Liver (tissue), 8 donors: ENCODE measurements at regions not wholly inside any gene's neighbourhood (a gene's known extent, or its start where the extent isn't known, plus 50 kb on each side); places are given as distances from the start of the nearest gene placed in this dataset.

ENCODE experiments used
- DNase-seq: peaks from one replicate; pipeline ENCODE4 v3.0.0-alpha.2; 2017; ENCODE audit warnings: low spot score
- H3K27ac ChIP-seq, 2 donors: one replicate each; pipeline ENCODE4 v1.7.0; 2013; ENCODE audit warnings: inconsistent platforms in 2 of 2, low read length in 2 of 2, control low read depth in 1 of 2, low read depth in 1 of 2, mild to moderate bottlenecking in 1 of 2
- H3K27me3 ChIP-seq, 4 donors: one replicate each; pipeline versions ENCODE4 v1.6.1 to v1.7.0; 2013; ENCODE audit warnings: low read length in 3 of 4, inconsistent platforms in 1 of 4, mild to moderate bottlenecking in 1 of 4, moderate library complexity in 1 of 4; ENCODE audit not compliant: control insufficient read depth in 4 of 4, insufficient read depth in 4 of 4
- H3K36me3 ChIP-seq, 4 donors: one replicate each; pipeline versions ENCODE4 v1.6.1 to v1.7.0; 2013; ENCODE audit warnings: low read length in 3 of 4, mild to moderate bottlenecking in 3 of 4, low read depth in 1 of 4, moderate library complexity in 1 of 4; ENCODE audit not compliant: control insufficient read depth in 4 of 4, insufficient read depth in 3 of 4
- H3K4me1 ChIP-seq, 4 donors: one replicate each; pipeline versions ENCODE4 v1.6.1 to v1.7.0; 2013; ENCODE audit warnings: low read length in 3 of 4, mild to moderate bottlenecking in 3 of 4, moderate library complexity in 1 of 4; ENCODE audit not compliant: control insufficient read depth in 4 of 4, insufficient read depth in 4 of 4
- H3K4me3 ChIP-seq, 3 donors: one replicate each; pipeline versions ENCODE4 v1.6.1 to v1.7.0; 2013; ENCODE audit warnings: low read length in 3 of 3, control low read depth in 1 of 3, low read depth in 1 of 3, mild to moderate bottlenecking in 1 of 3
- H3K9ac ChIP-seq, 2 donors: one replicate each; pipeline ENCODE4 v1.7.0; 2013; ENCODE audit warnings: low read length in 2 of 2, mild to moderate bottlenecking in 2 of 2, moderate library complexity in 2 of 2, control low read depth in 1 of 2, low read depth in 1 of 2
- H3K9me3 ChIP-seq, 4 donors: one replicate each; pipeline versions ENCODE4 v1.6.1 to v1.7.0; 2013; ENCODE audit warnings: low read length in 3 of 4; ENCODE audit not compliant: control insufficient read depth in 4 of 4
- ATF3 ChIP-seq: IDR thresholded peaks from 2 replicates; pipeline ENCODE4 v1.6.1; 2016; ENCODE audit warnings: antibody characterized with exemption
- CTCF ChIP-seq: fragments of 150-350 bp; IDR thresholded peaks from 2 replicates; pipeline ENCODE4 v1.5.1; 2017; ENCODE audit warnings: improper control_type of control experiment, low read depth, low read length; ENCODE audit not compliant: missing input control
- EGR1 ChIP-seq, 2 donors: IDR thresholded peaks; 2 replicates each; pipeline ENCODE4 v1.6.1; 2016 to 2018; ENCODE audit warnings: antibody characterized with exemption in 2 of 2, low read depth in 2 of 2
- FOXA1 ChIP-seq: IDR thresholded peaks from 2 replicates; pipeline ENCODE4 v1.6.1; 2016; ENCODE audit warnings: antibody characterized with exemption
- FOXA2 ChIP-seq: IDR thresholded peaks from 2 replicates; pipeline ENCODE4 v1.6.1; 2016; ENCODE audit warnings: antibody characterized with exemption
- GABPA ChIP-seq, 2 donors: IDR thresholded peaks in 1 of 2; conservative IDR thresholded peaks in 1 of 2; 2 replicates each; pipeline ENCODE4 v1.6.1; 2016; ENCODE audit warnings: antibody characterized with exemption in 2 of 2, mild to moderate bottlenecking in 1 of 2, moderate library complexity in 1 of 2
- HNF4A ChIP-seq, 2 donors: conservative IDR thresholded peaks; 2 replicates each; pipeline ENCODE4 v1.6.1; 2016; ENCODE audit warnings: antibody characterized with exemption in 2 of 2, mild to moderate bottlenecking in 2 of 2
- HNF4G ChIP-seq: IDR thresholded peaks from 2 replicates; pipeline ENCODE4 v1.6.1; 2016; ENCODE audit warnings: antibody characterized with exemption
- JUND ChIP-seq, 2 donors: IDR thresholded peaks; 2 replicates each; pipeline ENCODE4 v1.6.1; 2016; ENCODE audit warnings: antibody characterized with exemption in 2 of 2
- MAX ChIP-seq: IDR thresholded peaks from 2 replicates; pipeline ENCODE4 v1.6.1; 2016; ENCODE audit warnings: antibody characterized with exemption
- NR2F2 ChIP-seq: IDR thresholded peaks from 2 replicates; pipeline ENCODE4 v1.6.1; 2016; ENCODE audit warnings: antibody characterized with exemption
- RAD21 ChIP-seq, 2 donors: IDR thresholded peaks; 2 replicates each; pipeline ENCODE4 v1.6.1; 2016; ENCODE audit warnings: antibody characterized with exemption in 2 of 2, mild to moderate bottlenecking in 2 of 2
- REST ChIP-seq: IDR thresholded peaks from 2 replicates; pipeline ENCODE4 v1.6.1; 2016; ENCODE audit warnings: antibody characterized with exemption, mild to moderate bottlenecking
- RXRA ChIP-seq, 2 donors: IDR thresholded peaks; 2 replicates each; pipeline ENCODE4 v1.6.1; 2017 to 2018; ENCODE audit warnings: antibody characterized with exemption in 2 of 2, mild to moderate bottlenecking in 1 of 2
- SP1 ChIP-seq: IDR thresholded peaks from 2 replicates; pipeline ENCODE4 v1.6.1; 2018; ENCODE audit warnings: antibody characterized with exemption, mild to moderate bottlenecking
- TAF1 ChIP-seq: conservative IDR thresholded peaks from 2 replicates; pipeline ENCODE4 v1.6.1; 2016; ENCODE audit warnings: antibody characterized with exemption, mild to moderate bottlenecking
- YY1 ChIP-seq: IDR thresholded peaks from 2 replicates; pipeline ENCODE4 v1.6.1; 2016; ENCODE audit warnings: antibody characterized with exemption, mild to moderate bottlenecking
- ZBTB33 ChIP-seq: IDR thresholded peaks from 2 replicates; pipeline ENCODE4 v1.6.1; 2016; ENCODE audit warnings: antibody characterized with exemption
- WGBS: extraction: QIAGEN DNeasy Blood & Tissue Kit; methylation state at CpG from one replicate; pipeline ENCODE4 v1.1.7; 2013; 5-methylcytosine and 5-hydroxymethylcytosine counted together
- donor health status: healthy.
- donor health status: healthy.
- donor health status: healthy.
- donor health status: healthy.
- donor health status: healthy.

GRCh38 chr16:5526826-5527225 is 429.2 kb upstream of the EEF2KMT start:
- no peaks in the 10 kb centered on the region for H3K9me3 ChIP-seq
- no peaks in the 10 kb centered on the region for H3K36me3 ChIP-seq
- no peak overlapping the region for H3K9ac ChIP-seq
- H3K27ac ChIP-seq, result no peak overlapping the region
- H3K4me3 ChIP-seq, result no peak overlapping the region
- DNase-seq, result no peak
- TF ChIP-seq JUND (IDR thresholded peaks at IDR 0.05) (no peak), HNF4A (conservative IDR thresholded peaks at IDR 0.05) (no peak), YY1 (no peak), TAF1 (no peak), NR2F2 (no peak), FOXA1 (no peak), RAD21 (IDR thresholded peaks at IDR 0.05) (no peak), MAX (no peak), GABPA (IDR thresholded peaks at IDR 0.05 in 1 of 2, conservative IDR thresholded peaks at IDR 0.05 in 1 of 2) (no peak), EGR1 (IDR thresholded peaks at IDR 0.05; ENCODE audit: low read depth in 2 of 2) (no peak), CTCF (no peak), FOXA2 (no peak), SP1 (no peak), ZBTB33 (no peak), RXRA (IDR thresholded peaks at IDR 0.05) (no peak), ATF3 (no peak), REST (no peak), HNF4G (no peak)
- no peaks in the 10 kb centered on the region for H3K27me3 ChIP-seq
- 80% methylated on average over 8 of the region's 8 CpGs for WGBS
- H3K4me1 ChIP-seq, result no peaks in the 10 kb centered on the region

- WGBS, result 26% methylated on average over 10 of the region's 10 CpGs
- Histone ChIP-seq H3K9ac (no peak overlapping the region), H3K9me3 (no peaks in the 10 kb centered on the region), H3K4me1 (no peaks in the 10 kb centered on the region), H3K27me3 (no peaks in the 10 kb centered on the region), H3K27ac (no peak overlapping the region), H3K36me3 (no peaks in the 10 kb centered on the region), H3K4me3 (no peak overlapping the region)
- DNase-seq, result no peak
- no peak for TF ChIP-seq HNF4G
- no peak for TF ChIP-seq NR2F2
- no peak for TF ChIP-seq CTCF
- TF ChIP-seq YY1, result no peak
- no peak for TF ChIP-seq MAX
- no peak for TF ChIP-seq EGR1 (IDR thresholded peaks at IDR 0.05; ENCODE audit: low read depth in 2 of 2)
- TF ChIP-seq SP1, result no peak
- TF ChIP-seq REST, result no peak
Measured at GRCh38 chr16:5523829-5524228, 426.2 kb upstream of the EEF2KMT start.
